ENCODE measurements at regions not wholly inside any gene's neighbourhood (a gene's known extent, or its start where the extent isn't known, plus 50 kb on each side); places are given as distances from the start of the nearest gene placed in this dataset.

DNA sequence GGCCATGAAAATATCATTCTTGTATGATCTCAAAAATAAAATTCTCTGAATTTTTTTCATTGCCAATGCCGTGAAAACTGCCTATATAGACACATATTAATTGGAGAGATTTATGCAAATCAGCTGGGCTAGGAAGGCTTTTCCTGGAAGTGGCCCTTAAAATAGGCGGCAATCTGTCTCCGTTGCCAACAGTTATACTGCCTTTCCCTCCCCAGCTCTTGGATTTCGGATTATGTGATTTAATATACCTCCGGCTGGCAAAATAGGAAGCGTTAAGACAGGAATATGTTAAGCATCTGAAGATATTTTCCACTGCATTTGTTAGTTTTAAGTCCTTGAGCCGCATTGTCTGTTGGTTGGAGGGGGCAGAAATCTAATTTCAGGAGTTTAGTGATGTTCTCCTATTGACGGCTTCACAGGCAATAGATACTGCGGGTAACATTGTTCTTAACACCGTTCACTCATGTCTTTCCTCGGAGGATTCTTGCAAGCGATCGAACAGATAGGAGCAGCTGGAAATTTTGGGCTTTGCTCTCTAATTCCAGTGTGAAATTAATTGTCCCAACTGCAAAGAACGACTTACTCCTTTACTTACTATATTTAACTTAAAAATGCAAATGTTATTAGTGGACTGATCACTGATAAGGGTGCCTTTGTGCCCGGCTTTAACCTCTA is 113.3 kb downstream of the LINC00237 start:
- DNase-seq: no peak

DNA sequence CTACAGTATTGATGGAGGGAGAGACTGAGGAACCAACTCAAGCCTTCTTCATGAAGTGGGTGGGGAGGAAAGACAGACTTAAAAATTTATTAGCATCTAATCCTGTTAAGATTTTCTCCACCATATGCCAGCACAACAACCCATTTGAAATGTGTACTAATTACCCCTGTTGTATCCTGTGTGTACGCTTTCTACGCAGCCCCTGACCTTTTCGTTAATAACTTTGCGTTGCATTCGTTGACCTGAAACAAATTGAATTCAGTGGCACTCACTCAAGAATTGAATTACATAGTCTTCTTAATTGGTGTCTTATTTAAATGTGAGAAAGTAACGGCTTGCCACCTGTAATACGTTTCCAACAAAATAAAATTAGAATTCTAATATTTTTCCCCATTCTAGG is 113.9 kb downstream of the LINC00237 start:
- no peak for DNase-seq

GRCh38 chr20:20989081-20989480 is 117.1 kb downstream of the LINC00237 start:
- DNase-seq: no peak

GRCh38 chr20:20979934-20980333 is 126.2 kb downstream of the LINC00237 start:
- no peak for DNase-seq

- DNase-seq: no peak
Measured at GRCh38 chr20:20977786-20978185, 128.4 kb downstream of the LINC00237 start.

GRCh38 chr20:20972490-20972889 is 133.7 kb downstream of the LINC00237 start:
- no peak for DNase-seq

GRCh38 chr20:20971810-20972209 is 134.3 kb downstream of the LINC00237 start:
- no peak for DNase-seq

DNA sequence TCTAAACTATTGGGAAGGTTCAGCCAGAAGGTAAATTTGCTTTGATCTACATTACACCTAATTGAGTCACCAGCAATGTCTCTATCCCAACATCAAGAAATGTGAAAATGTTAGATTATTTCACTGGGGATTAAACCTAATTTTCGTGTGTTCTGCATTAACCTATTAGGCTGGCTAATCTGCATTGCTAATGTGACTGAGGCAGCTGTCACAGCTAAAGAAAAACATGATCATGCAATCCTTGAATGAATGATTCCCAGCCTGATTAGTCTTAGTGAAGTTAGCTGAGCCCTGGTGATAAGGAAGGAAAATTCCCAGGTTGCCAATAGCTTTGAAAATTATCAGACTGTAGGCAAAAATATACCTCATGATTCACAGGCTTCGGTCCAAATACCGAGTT is 135.3 kb downstream of the LINC00237 start:
- no peak for DNase-seq

- DNase-seq: no peak
Measured at GRCh38 chr20:20969701-20970280, 136.4 kb downstream of the LINC00237 start.

DNA sequence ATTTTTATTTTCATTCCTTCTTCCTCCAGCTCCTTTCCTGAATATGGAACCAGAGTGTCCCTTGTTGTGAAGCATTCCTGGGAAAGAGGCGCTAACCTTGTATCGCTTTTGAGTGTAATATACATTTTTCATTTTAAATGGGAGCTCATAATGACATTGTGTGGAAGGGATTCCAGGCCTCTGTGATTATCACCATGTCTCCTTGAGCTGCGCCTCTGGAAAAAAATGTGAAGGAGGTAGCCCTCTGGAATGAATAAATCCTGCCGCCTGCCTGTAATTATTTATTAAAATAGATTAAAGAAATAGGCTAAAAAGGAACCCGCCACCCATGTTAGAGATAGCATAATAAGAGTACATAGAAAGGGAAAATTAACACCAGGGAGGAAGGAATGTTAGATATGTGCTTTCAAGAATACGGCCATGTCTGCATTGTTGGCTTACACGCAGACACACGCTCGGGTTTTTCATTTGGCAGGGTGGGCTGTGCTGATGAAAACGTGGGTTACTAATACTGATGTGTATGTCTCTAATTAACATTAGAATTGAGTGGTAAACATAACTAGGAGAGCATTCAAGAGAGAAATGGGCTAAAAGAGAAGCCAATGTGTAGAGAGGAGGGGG is 138.5 kb downstream of the LINC00237 start:
- no peak for DNase-seq

DNA sequence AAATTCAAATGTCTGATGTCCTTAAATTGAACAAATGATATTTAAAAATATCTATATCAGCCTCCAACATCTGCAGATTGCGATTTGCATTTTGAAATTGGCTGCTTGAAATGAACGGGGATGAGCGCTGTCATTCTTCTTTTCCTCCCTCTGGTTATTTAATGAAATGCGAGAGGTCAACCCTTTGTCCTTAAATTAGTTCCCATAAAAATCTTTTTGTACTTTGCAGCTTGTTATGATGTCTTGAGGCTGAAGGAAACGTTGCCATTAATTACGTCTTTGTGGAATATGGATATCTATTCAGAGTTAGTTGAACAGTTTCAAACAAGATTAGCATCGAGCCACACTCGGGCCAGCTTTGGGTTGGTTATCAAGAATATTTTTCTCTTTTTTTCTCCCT is 140.0 kb downstream of the LINC00237 start:
- DNase-seq: no peak

- DNase-seq: no peak
Measured at GRCh38 chr20:20959031-20959755, 147.0 kb downstream of the LINC00237 start.

DNA sequence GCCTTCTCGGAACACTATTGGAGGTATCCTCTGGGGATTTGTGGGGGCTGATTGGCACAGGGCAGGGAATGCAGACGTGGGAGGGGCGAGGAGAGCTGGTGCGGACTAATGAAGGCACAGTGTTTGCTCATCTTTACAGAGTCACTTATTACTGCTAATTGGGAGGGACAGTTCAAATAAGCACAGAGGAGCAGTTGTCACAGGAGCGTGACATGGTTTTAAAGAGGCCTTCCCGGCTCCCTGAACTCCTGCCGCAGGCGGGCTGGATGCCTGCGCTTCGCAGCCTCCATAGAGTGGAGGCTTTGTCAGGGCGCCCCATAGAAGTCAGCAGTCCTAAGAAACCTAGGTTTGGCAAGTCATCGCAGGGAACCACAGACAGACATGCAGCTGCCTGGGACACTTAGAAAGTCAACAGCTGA is 149.6 kb downstream of the LINC00237 start:
- peak; percentile 4 to 44 for DNase-seq

DNA sequence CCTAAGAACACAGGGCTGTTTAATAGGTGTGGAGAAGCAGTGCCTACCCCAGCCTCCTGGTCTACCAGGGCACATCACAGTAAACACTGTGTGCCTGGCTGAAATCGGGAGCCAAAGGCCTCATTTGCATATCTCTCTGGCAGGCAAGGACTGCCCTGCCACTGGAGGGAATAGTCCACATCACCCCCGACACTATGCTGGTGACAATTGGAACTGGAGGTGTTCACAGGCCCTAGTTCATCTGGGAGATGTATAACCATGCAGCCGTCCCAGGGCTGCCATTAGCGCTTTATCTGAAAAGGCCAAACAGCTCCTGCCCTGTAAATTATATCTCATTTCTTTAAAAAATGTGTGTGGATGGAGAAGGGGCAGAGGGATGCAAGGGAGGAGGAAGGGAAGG is 150.3 kb downstream of the LINC00237 start:
- DNase-seq: no peak

DNA sequence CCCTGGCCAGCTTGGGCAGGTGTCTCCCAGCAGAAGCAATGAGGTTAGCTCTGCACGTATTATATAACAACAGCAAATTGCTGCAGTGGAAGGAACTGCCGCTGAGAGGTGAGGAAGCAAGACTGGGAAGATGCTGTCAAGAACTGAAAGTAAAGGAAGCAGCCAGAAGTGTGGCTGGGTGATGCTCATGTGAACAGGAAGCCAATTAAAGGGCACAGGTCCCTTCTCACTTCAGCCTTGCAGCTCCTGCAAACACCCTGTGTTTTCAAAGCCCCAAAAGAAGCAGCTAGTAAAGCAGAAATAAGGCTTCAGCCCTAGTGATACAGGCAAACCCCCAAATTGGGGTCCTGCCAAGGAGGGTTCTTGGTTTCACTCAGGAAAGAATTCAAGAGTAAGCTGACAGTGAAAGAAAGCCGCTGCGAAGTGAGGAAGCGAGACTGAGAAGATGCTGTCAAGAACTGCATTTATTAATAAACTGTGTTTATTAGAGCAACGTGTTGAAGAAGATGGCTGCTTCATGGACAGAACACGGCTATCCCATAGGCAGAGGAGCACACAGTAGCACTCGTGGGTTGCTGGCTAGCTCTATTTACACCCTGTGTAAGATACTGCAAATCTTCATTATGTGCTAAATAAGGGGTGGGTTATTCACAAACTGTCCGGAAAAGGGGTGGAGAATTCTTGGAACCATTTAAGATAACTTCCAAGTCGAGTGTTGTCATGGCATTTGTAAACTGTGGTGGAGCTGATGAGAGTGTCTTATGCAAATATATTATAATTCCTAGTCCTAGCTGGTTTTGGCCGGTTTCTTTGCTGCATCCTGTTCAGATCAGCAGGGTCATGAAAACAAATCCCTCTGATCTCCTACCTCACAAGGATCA is 152.2 kb downstream of the LINC00237 start:
- no peak for DNase-seq

DNA sequence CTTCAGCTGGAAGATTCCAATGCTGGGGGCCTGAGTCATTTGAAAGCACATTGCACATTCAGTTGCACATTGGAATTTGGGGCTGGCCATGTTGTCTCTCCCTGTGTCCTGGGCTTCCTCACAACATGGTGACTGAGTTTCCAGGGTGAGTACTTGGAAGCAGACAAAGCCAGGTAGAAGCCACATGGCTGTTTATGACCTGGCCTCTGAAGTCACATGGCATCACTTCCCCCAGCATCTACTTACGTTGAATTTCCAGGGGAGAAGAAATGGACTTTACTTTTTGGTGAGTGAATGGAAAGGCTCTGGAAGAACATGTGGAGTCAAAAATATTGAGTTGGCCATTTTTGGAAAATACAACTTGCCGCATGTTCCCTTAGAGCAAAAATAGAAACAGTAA is 155.5 kb downstream of the LINC00237 start:
- no peak for DNase-seq

DNA sequence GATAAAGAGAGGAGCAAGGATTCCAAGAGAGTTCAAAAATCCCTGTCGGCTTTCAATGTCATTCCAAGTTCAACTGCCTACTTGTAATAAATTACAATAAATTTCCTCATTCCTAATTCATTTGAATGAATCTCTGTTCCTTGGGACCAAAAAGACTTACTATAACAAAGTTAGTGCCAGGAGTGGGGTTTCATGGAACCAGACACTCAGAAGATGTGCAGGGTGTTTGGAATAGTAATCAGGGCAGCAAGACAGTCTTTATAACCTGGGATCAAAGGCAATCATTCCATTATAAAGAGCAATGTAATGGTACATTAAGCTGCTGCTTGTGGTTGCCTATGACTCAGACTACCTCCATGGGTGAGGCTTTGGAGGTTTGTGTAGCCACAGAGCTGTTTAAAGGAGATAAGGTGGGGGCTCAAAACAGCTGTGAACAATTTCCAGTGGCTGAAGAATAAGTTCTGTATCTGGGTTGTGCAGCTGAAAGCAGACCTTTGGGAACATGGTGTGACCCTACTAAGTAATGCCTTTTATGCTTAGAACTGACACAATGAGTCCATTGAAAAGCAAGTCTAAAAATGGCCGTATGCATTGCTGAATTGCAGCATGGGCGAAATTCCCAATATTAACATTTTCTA is 159.9 kb downstream of the LINC00237 start:
- no peak for DNase-seq

GRCh38 chr20:20941468-20941889 is 164.7 kb downstream of the LINC00237 start:
- DNase-seq: no peak

DNA sequence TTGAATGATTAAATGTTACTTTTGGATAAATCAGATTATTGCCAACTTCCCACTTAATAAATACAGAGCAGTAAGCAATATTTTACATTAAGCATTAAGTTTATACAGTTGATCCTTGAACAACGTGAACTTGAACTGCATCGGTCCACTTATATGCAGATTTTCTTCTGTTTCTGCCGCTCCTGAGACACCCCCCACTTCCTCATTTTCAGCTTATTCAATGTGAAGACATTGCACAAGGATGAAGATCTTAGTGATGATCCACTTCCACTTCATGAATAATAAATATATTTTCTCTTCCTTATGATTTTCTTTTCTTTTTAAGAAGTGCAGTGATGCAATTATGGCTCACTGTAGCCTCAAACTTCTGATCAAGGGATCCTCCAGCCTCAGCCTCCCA is 167.2 kb downstream of the LINC00237 start:
- no peak for DNase-seq

- no peak for DNase-seq
Measured at GRCh38 chr20:20938599-20938998, 167.6 kb downstream of the LINC00237 start.

DNA sequence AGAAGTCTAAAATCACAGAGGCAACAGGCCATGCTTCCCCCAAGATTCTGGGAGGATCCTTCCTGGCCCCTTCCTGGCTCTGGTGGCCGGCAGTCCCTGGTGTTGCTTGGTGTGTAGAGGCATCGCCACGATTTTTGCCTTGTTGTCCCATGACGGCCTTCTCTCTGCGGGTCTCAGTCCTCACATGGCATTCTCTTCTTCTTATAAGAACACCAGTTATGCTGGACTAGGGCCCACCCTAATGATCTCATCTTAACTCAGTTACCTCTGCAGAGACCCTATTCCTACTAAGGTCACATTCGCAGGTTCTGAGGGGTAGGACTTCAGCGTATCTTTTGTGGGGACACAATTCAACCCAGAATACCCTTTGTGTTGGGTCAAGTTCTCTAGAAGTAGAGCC is 168.0 kb downstream of the LINC00237 start:
- DNase-seq: no peak
